Bronchial epithelial cell (primary cell): ENCODE measurements at regions not wholly inside any gene's neighbourhood (a gene's known extent, or its start where the extent isn't known, plus 50 kb on each side); places are given as distances from the start of the nearest gene placed in this dataset.

Experiments
- DNase-seq: peaks from one replicate; pipeline ENCODE4 v3.0.0-alpha.2; 2010; ENCODE audit warnings: low read depth
- FAIRE-seq: peaks from 2 replicates; lab custom pipeline; 2011; peaks lifted over from hg19 to GRCh38; lab: Jason Lieb, UNC
- H3K27me3 ChIP-seq: 2 replicates; pipeline ENCODE4 v1.5.1; 2011; ENCODE audit warnings: low read length; ENCODE audit not compliant: control insufficient read depth, insufficient read depth
- H3K36me3 ChIP-seq: 2 replicates; pipeline ENCODE4 v1.5.1; 2011; ENCODE audit warnings: low read length; ENCODE audit not compliant: control insufficient read depth, insufficient read depth
- H3K4me3 ChIP-seq: 2 replicates; pipeline ENCODE4 v1.5.1; 2011; ENCODE audit warnings: mild to moderate bottlenecking, low read depth, low read length, control low read depth
- CTCF ChIP-seq: IDR thresholded peaks from 2 replicates; pipeline ENCODE4 v1.5.1; 2011; ENCODE audit warnings: mild to moderate bottlenecking, moderate library complexity, low read length, control low read depth, inconsistent platforms; ENCODE audit not compliant: insufficient read depth, severe bottlenecking

GRCh38 chr12:127075981-127076380 lies 1191.0 kb upstream of the TMEM132C start:
- DNase-seq (peak; percentile 7), FAIRE-seq (no peak)
- TF ChIP-seq CTCF: no peak

GRCh38 chr12:127077262-127078045 lies 1189.5 kb upstream of the TMEM132C start:
- no peak for FAIRE-seq
- Histone ChIP-seq H3K36me3 (no peaks in the 10 kb centered on the region), H3K4me3 (no peak overlapping the region), H3K27me3 (no peaks in the 10 kb centered on the region)
- no peak for TF ChIP-seq CTCF
- no peak for DNase-seq

More at GRCh38 chr12:127075981-127076380, 1191.0 kb upstream of the TMEM132C start:
- Histone ChIP-seq H3K4me3 (no peak overlapping the region), H3K36me3 (no peaks in the 10 kb centered on the region), H3K27me3 (no peaks in the 10 kb centered on the region)

- TF ChIP-seq CTCF: no peak
- FAIRE-seq: no peak
These were observed 1188.2 kb upstream of the TMEM132C start for GRCh38 chr12:127078577-127079350.

GRCh38 chr12:127079636-127080035 lies 1187.3 kb upstream of the TMEM132C start:
- Histone ChIP-seq H3K27me3 (no peaks in the 10 kb centered on the region), H3K36me3 (no peaks in the 10 kb centered on the region), H3K4me3 (no peak overlapping the region)
- FAIRE-seq (no peak), DNase-seq (no peak)
- TF ChIP-seq CTCF: no peak

More at GRCh38 chr12:127078577-127079350, 1188.2 kb upstream of the TMEM132C start:
- DNase-seq: no peak
- Histone ChIP-seq H3K36me3 (no peaks in the 10 kb centered on the region), H3K27me3 (no peaks in the 10 kb centered on the region), H3K4me3 (no peak overlapping the region)

GRCh38 chr12:127081058-127081457 lies 1185.9 kb upstream of the TMEM132C start:
- DNase-seq: peak; percentile 6
- H3K36me3 ChIP-seq: no peaks in the 10 kb centered on the region
- H3K27me3 ChIP-seq: no peaks in the 10 kb centered on the region
- H3K4me3 ChIP-seq: no peak overlapping the region
- TF ChIP-seq CTCF: no peak
- FAIRE-seq: no peak
